GM19452 (cell line): ENCODE measurements at regions not wholly inside any gene's neighbourhood (a gene's known extent, or its start where the extent isn't known, plus 50 kb on each side); places are given as distances from the start of the nearest gene placed in this dataset.
A peak's percentile ranks its signal among the peaks of the same experiment; 100 is the strongest.

Experiments used
- ATAC-seq: cut with Tn5 transposase; IDR thresholded peaks from one replicate; pipeline ENCODE4 v1.9.1; 2021; ENCODE audit not compliant: unreplicated experiment

DNA sequence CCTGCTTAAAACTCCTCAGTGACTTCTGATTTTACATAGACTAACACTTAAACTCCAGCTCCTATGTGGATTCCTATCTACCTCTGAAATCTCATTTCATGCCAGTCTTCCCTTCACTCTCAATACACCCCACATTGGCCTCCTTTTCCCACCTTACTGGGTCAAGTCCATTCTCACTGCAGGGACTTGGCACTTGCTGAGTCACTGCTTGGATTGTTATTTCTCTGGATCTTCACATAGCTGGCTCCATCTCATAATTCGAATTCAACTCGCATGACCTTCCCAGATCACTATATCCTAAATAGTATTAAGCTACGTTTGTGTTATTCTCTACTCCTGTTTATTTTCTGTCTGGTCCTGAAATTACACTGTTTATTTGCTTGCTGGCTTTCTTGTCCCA is 59.6 kb upstream of the FRMD4B start:
- ATAC-seq = no peak

GRCh38 chr3:69445024-69445423 is 59.1 kb upstream of the FRMD4B start:
- ATAC-seq = no peak

DNA sequence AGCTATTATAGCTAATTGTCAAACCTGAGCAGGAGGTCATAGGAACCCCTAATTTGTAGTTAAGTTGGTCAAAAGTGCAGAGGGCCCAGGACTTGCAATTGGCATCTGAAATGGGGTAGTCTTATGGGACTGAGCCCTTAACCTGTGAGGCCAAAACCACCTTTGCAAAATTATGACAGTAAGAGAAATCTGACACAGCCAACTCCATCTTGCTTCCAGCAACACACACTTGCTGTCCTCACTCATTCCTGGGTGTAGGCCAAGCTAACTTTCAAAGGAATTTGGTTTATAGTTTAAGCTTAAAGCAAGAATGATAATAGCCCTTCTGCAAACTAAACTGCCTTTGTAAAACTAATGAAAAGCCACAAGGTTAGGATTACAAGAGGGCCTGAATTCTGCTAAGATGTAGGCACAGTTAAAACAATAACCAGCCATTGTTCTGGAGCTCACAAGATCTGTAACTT is 57.6 kb upstream of the FRMD4B start:
- no peak for ATAC-seq

GRCh38 chr3:69442771-69443311 is 57.0 kb upstream of the FRMD4B start:
- ATAC-seq = no peak

GRCh38 chr3:69441732-69442131 is 55.8 kb upstream of the FRMD4B start:
- ATAC-seq = no peak

- no peak for ATAC-seq
These were observed 55.2 kb upstream of the FRMD4B start for GRCh38 chr3:69441040-69441439.

- no peak for ATAC-seq
These were observed 53.9 kb upstream of the FRMD4B start for GRCh38 chr3:69439643-69440270.

- no peak for ATAC-seq
These were observed 52.6 kb upstream of the FRMD4B start for GRCh38 chr3:69438476-69438875.

DNA sequence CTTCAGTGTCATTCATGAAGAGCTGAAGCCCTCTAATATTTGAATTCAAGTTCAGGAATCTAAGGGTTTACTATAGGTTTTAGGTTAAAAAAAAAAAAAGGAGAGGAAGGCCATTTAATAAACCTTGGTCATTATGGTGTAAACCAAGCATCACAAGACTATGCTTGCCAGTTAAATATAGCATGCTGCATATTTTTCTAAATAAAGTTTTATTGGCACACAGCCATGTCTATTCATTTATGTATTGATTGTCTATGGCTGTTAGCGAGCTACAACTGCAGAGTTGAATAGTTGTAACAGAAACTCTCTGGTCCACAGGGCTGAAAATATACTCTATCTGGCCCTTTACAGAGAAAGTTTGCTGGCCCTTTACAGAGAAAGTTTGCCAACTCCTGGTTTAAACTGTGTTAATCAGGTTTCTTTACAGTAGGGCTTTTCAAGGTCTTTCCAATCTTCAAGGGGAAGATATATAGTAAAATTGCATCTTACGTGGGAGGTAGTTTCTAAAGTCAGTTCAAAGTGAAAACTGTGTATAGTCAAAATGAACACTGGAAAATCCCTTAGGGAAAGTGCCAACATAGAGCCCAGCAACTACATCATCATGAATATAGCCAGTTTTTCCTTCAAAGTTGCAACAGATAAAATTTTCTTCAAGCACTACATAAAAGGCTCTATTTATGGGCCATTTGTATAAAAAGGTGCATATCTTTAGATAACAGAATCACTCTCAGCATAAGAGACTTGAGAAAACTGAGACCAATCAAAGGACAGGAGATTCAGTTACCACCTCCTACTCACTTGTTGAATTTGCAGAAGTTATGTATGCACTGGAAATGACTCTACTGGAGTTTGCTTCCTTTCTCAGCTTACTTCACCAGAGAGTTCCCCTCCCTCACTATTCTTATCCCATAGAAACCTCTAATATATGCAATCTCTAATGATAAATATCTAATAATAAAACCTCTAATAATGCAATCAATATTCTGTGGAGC is 49.7 kb upstream of the FRMD4B start:
- peak; percentile 46 for ATAC-seq
